Natural killer cell (primary cell): ENCODE measurements at regions not wholly inside any gene's neighbourhood (a gene's known extent, or its start where the extent isn't known, plus 50 kb on each side); places are given as distances from the start of the nearest gene placed in this dataset.

Experiments
- ATAC-seq, 3 donors: fragments of 150-1000 bp in 2 of 3; fragments of 200-7000 bp in 1 of 3; cut with Tn5 transposase; 1 replicate in 1 of 3; 2 replicates in 2 of 3; pipeline ENCODE4 v1.10.0; 2021; ENCODE audit warnings: mild to moderate bottlenecking in 2 of 3, moderate library complexity in 2 of 3
- DNase-seq, 2 donors: peaks; one replicate each; pipeline versions ENCODE4 v3.0.0 to v3.0.0-alpha.2; 2013 to 2021; ENCODE audit warnings: mixed read lengths in 1 of 2
- H3K27ac ChIP-seq: one replicate; pipeline ENCODE4 v1.5.1; 2013; ENCODE audit warnings: mild to moderate bottlenecking, low read length
- H3K27me3 ChIP-seq: one replicate; pipeline ENCODE4 v1.6.1; 2013; ENCODE audit warnings: low read length; ENCODE audit not compliant: control insufficient read depth, insufficient read depth
- H3K36me3 ChIP-seq: one replicate; pipeline ENCODE4 v1.6.1; 2013; ENCODE audit warnings: low read length; ENCODE audit not compliant: control insufficient read depth, insufficient read depth
- H3K4me1 ChIP-seq: one replicate; pipeline ENCODE4 v1.6.1; 2013; ENCODE audit warnings: low read length; ENCODE audit not compliant: control insufficient read depth, insufficient read depth
- H3K4me3 ChIP-seq: one replicate; pipeline ENCODE4 v1.5.1; 2013; ENCODE audit warnings: low read length
- H3K9me3 ChIP-seq: one replicate; pipeline ENCODE4 v1.6.1; 2013; ENCODE audit warnings: low read length; ENCODE audit not compliant: control insufficient read depth, insufficient read depth
- H3K27ac Mint-ChIP-seq, 2 donors: one replicate each; pipeline ENCODE4 v1.8.0; 2022; ENCODE audit warnings: mild to moderate bottlenecking in 2 of 2, mixed read lengths in 2 of 2, moderate library complexity in 1 of 2
- H3K27me3 Mint-ChIP-seq, 2 donors: one replicate each; pipeline ENCODE4 v1.8.0; 2022; ENCODE audit warnings: low read depth in 2 of 2, mixed read lengths in 2 of 2
- H3K36me3 Mint-ChIP-seq: one replicate; pipeline ENCODE4 v1.8.0; 2022; ENCODE audit warnings: mixed read lengths
- H3K4me1 Mint-ChIP-seq, 2 donors: one replicate each; pipeline ENCODE4 v1.8.0; 2022; ENCODE audit warnings: mixed read lengths in 2 of 2
- H3K4me3 Mint-ChIP-seq: one replicate; pipeline ENCODE4 v1.8.0; 2022; ENCODE audit warnings: mild to moderate bottlenecking, moderate library complexity, mixed read lengths
- H3K9me3 Mint-ChIP-seq, 2 donors: one replicate each; pipeline ENCODE4 v1.8.0; 2022; ENCODE audit warnings: mixed read lengths in 2 of 2
- CTCF ChIP-seq: fragments of 200-600 bp; IDR thresholded peaks from one replicate; pipeline ENCODE4 v1.8.0; 2022; ENCODE audit warnings: antibody characterized with exemption
- WGBS: methylation state at CpG from one replicate; pipeline ENCODE4 v1.1.7; 2013; ENCODE audit warnings: missing lambda C conversion rate; ENCODE audit not compliant: insufficient coverage; 5-methylcytosine and 5-hydroxymethylcytosine counted together
- intact Hi-C: fragments of 100-400 bp; cut with micrococcal nuclease; formaldehyde crosslinking; loops from one replicate; pipeline ENCODE4 v1.14.2; 2022

- H3K27me3 Mint-ChIP-seq: no peaks in the 10 kb centered on the region
- ATAC-seq (no peak), DNase-seq (no peak)
- no peak overlapping the region for H3K27ac Mint-ChIP-seq
- no peak overlapping the region for H3K4me3 ChIP-seq
- peaks cover 2 to 4% of the 10 kb centered on the region in 2 donors for H3K9me3 Mint-ChIP-seq
- no peaks in the 10 kb centered on the region for H3K36me3 Mint-ChIP-seq
- H3K9me3 ChIP-seq: no peaks in the 10 kb centered on the region
- WGBS: 87% methylated on average over 4 of the region's 6 CpGs
- H3K4me1 ChIP-seq: no peaks in the 10 kb centered on the region
- intact Hi-C loops: no loop called here
- no peak for TF ChIP-seq CTCF
- H3K27ac ChIP-seq: no peak overlapping the region
- no peaks in the 10 kb centered on the region for H3K27me3 ChIP-seq
- no peaks in the 10 kb centered on the region for H3K36me3 ChIP-seq
- H3K4me3 Mint-ChIP-seq: no peak overlapping the region
- no peaks in the 10 kb centered on the region for H3K4me1 Mint-ChIP-seq
Observed at GRCh38 chrX:5084279-5084678, 1144.4 kb downstream of the NLGN4X start.

- no peaks in the 10 kb centered on the region for H3K4me1 Mint-ChIP-seq
- no peak overlapping the region for H3K4me3 Mint-ChIP-seq
- H3K9me3 Mint-ChIP-seq: peaks cover 2 to 4% of the 10 kb centered on the region in 2 donors
- no peaks in the 10 kb centered on the region for H3K36me3 Mint-ChIP-seq
- intact Hi-C loops: no loop called here
- no peaks in the 10 kb centered on the region for H3K9me3 ChIP-seq
- ATAC-seq (no peak), DNase-seq (no peak)
- 75% methylated on average over 2 of the region's 3 CpGs for WGBS
- no peak for TF ChIP-seq CTCF
- no peaks in the 10 kb centered on the region for H3K27me3 Mint-ChIP-seq
- H3K4me3 ChIP-seq: no peak overlapping the region
- no peak overlapping the region for H3K27ac Mint-ChIP-seq
- no peak overlapping the region for H3K27ac ChIP-seq
- H3K36me3 ChIP-seq: no peaks in the 10 kb centered on the region
- no peaks in the 10 kb centered on the region for H3K27me3 ChIP-seq
- H3K4me1 ChIP-seq: no peaks in the 10 kb centered on the region
Observed at GRCh38 chrX:5082705-5083104, 1146.0 kb downstream of the NLGN4X start.

GRCh38 chrX:5080791-5081190 is 1147.9 kb downstream of the NLGN4X start:
- no peaks in the 10 kb centered on the region for H3K36me3 ChIP-seq
- H3K4me1 ChIP-seq: no peaks in the 10 kb centered on the region
- H3K27me3 ChIP-seq: no peaks in the 10 kb centered on the region
- ATAC-seq (no peak), DNase-seq (no peak)
- H3K4me1 Mint-ChIP-seq: no peaks in the 10 kb centered on the region
- H3K27ac Mint-ChIP-seq: no peak overlapping the region
- H3K9me3 Mint-ChIP-seq: peaks cover 2 to 4% of the 10 kb centered on the region in 2 donors
- no peaks in the 10 kb centered on the region for H3K27me3 Mint-ChIP-seq
- TF ChIP-seq CTCF: no peak
- no peaks in the 10 kb centered on the region for H3K36me3 Mint-ChIP-seq
- no peak overlapping the region for H3K4me3 ChIP-seq
- intact Hi-C loops: no loop called here
- WGBS: 54% methylated on average over 3 of the region's 4 CpGs
- no peak overlapping the region for H3K4me3 Mint-ChIP-seq
- H3K27ac ChIP-seq: no peak overlapping the region
- no peaks in the 10 kb centered on the region for H3K9me3 ChIP-seq

- Histone ChIP-seq H3K27ac (no peak overlapping the region), H3K27me3 (no peaks in the 10 kb centered on the region), H3K4me3 (no peak overlapping the region), H3K4me1 (no peaks in the 10 kb centered on the region), H3K36me3 (no peaks in the 10 kb centered on the region), H3K9me3 (no peaks in the 10 kb centered on the region)
- no peak overlapping the region for H3K4me3 Mint-ChIP-seq
- WGBS: no CpG with 5 or more reads among the region's 5 CpGs
- peaks cover 4 to 9% of the 10 kb centered on the region in 2 donors for H3K9me3 Mint-ChIP-seq
- no peak for TF ChIP-seq CTCF
- intact Hi-C loops: no loop called here
- H3K4me1 Mint-ChIP-seq: no peaks in the 10 kb centered on the region
- H3K27ac Mint-ChIP-seq: no peak overlapping the region
- DNase-seq (no peak), ATAC-seq (no peak)
- no peaks in the 10 kb centered on the region for H3K27me3 Mint-ChIP-seq
- no peaks in the 10 kb centered on the region for H3K36me3 Mint-ChIP-seq
Observed at GRCh38 chrX:5068550-5068949, 1160.1 kb downstream of the NLGN4X start.
